ENCODE measurements at regions not wholly inside any gene's neighbourhood (a gene's known extent, or its start where the extent isn't known, plus 50 kb on each side); places are given as distances from the start of the nearest gene placed in this dataset.
A peak's percentile ranks its signal among the peaks of the same experiment; 100 is the strongest.

GRCh38 chr18:45352874-45353273 lies 262.4 kb upstream of the SLC14A2 start:
- TF ChIP-seq JUND (IDR thresholded peaks at IDR 0.05; ENCODE audit: low read depth), result no peak
- no peak for DNase-seq (ENCODE audit: low read depth in 1 of 2, low spot score in 1 of 2)
- in situ Hi-C loops (cut with HindIII; ENCODE audit: low pct_unique_long_range_greater_than_20kb, low sequenced_read_pairs), result no loop called here

DNA sequence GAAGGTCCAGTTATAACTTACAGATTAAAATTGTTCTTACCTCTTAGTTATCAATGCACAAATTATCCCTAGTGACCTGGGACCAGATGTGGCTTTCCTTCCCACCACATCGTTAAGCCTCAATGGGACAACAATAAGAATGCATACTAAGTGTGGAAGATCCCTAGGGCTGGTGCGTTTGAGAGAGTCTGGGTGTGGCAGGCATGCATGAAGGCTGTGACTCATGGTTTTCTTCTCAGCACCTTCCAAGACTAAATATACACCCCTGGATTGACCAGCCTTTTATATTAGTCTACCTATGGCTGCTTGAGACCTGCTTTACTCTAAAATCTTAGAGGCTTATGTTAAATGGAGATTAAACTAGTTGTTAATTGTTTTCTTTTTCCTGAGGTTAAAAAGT lies 261.7 kb upstream of the SLC14A2 start:
- in situ Hi-C loops (cut with HindIII; ENCODE audit: low pct_unique_long_range_greater_than_20kb, low sequenced_read_pairs), result no loop called here
- DNase-seq (ENCODE audit: low read depth in 1 of 2, low spot score in 1 of 2), result no peak
- no peak for TF ChIP-seq JUND (IDR thresholded peaks at IDR 0.05; ENCODE audit: low read depth)

GRCh38 chr18:45355944-45356520 lies 259.2 kb upstream of the SLC14A2 start:
- in situ Hi-C loops (cut with HindIII; ENCODE audit: low pct_unique_long_range_greater_than_20kb, low sequenced_read_pairs), result no loop called here
- TF ChIP-seq JUND (IDR thresholded peaks at IDR 0.05; ENCODE audit: low read depth), result no peak
- DNase-seq (ENCODE audit: low read depth in 1 of 2, low spot score in 1 of 2), result no peak

GRCh38 chr18:45357686-45358470 lies 257.4 kb upstream of the SLC14A2 start:
- in situ Hi-C loops (cut with HindIII; ENCODE audit: low pct_unique_long_range_greater_than_20kb, low sequenced_read_pairs), result no loop called here
- DNase-seq (ENCODE audit: low read depth in 1 of 2, low spot score in 1 of 2), result no peak
- TF ChIP-seq JUND (IDR thresholded peaks at IDR 0.05; ENCODE audit: low read depth), result no peak

DNA sequence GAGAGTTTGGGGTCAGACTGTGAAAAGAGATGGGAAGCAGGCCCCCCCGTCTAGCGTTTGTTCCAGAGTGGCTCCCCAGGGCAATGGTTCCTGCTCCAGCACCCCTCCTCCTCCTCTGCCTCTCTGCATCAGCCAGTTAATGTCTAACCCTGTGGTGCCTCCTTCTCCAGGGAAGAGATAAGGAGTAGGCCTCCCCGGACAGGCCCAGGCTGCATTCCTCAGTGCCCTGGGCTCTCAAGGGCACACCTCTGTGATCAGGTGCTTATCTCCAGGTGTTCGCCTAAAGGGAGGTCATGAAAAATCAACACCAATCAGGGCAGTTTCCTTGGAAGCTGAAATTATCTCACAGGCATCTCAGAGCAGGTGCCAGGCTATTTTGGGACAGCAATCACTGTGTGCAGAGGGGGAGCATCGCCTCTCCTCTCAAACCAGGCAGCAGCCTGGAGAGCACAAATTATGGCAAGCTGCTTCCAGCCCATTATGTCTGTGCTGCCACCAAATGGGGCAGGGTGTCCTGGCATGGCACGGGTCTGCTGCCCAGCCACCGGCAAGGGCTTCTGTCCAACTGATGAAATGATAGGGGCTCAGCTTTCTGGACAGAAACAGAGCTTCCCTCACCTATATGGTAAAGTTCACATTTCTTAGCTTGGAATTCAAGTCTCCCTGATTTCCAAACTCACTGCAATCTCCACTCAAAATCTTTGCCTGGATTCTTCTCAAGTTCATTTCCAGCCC lies 255.8 kb upstream of the SLC14A2 start:
- TF ChIP-seq JUND (IDR thresholded peaks at IDR 0.05; ENCODE audit: low read depth), result no peak
- DNase-seq (ENCODE audit: low read depth in 1 of 2, low spot score in 1 of 2), result peak in 1 of 2 experiments; percentile 76
- in situ Hi-C loops (cut with HindIII; ENCODE audit: low pct_unique_long_range_greater_than_20kb, low sequenced_read_pairs), result no loop called here

DNA sequence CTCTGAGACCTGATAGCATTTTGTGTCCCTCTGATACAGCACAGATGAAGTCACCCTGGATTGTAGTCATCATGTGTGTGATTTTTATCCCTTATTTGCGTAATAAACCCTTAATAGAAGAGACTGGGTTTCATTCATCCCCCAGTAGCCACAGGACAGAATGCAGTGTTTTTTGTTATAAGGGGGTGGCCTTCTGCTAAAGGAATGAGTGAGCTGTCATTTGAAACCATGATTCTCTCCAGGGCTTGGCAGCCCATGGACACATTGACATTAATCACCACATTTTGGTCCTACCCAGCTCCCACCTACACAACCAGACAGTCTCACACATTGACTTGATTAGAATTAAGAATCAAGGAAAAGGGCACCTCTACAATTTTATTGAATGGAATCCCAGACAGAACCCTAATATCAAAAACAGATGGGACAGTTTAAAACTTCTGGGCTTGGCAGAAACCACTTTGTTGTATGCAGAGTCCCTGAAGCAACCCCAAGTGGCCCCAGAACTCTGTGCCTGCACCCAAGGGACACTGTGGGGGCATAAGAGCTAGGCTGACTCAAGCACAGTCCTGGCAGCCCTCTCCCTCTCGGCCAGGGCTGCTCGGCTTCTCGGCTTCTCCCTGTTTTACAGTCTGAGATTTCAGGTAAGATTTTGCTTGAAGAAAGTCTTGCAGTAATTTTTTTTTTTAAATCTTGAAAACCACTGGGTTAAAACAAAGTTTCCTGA lies 254.0 kb upstream of the SLC14A2 start:
- in situ Hi-C loops (cut with HindIII; ENCODE audit: low pct_unique_long_range_greater_than_20kb, low sequenced_read_pairs), result no loop called here
- TF ChIP-seq JUND (IDR thresholded peaks at IDR 0.05; ENCODE audit: low read depth), result no peak
- no peak for DNase-seq (ENCODE audit: low read depth in 1 of 2, low spot score in 1 of 2)

GRCh38 chr18:45363196-45363595 lies 252.1 kb upstream of the SLC14A2 start:
- no peak for TF ChIP-seq JUND (IDR thresholded peaks at IDR 0.05; ENCODE audit: low read depth)
- in situ Hi-C loops (cut with HindIII; ENCODE audit: low pct_unique_long_range_greater_than_20kb, low sequenced_read_pairs), result no loop called here
- no peak for DNase-seq (ENCODE audit: low read depth in 1 of 2, low spot score in 1 of 2)

GRCh38 chr18:45365835-45366234 lies 249.4 kb upstream of the SLC14A2 start:
- in situ Hi-C loops (cut with HindIII; ENCODE audit: low pct_unique_long_range_greater_than_20kb, low sequenced_read_pairs), result no loop called here
- no peak for TF ChIP-seq JUND (IDR thresholded peaks at IDR 0.05; ENCODE audit: low read depth)
- DNase-seq (ENCODE audit: low read depth in 1 of 2, low spot score in 1 of 2), result no peak

GRCh38 chr18:45370255-45371010 lies 244.8 kb upstream of the SLC14A2 start:
- in situ Hi-C loops (cut with HindIII; ENCODE audit: low pct_unique_long_range_greater_than_20kb, low sequenced_read_pairs), result no loop called here
- DNase-seq (ENCODE audit: low read depth in 1 of 2, low spot score in 1 of 2), result no peak
- no peak for TF ChIP-seq JUND (IDR thresholded peaks at IDR 0.05; ENCODE audit: low read depth)

- TF ChIP-seq JUND (IDR thresholded peaks at IDR 0.05; ENCODE audit: low read depth), result no peak
- in situ Hi-C loops (cut with HindIII; ENCODE audit: low pct_unique_long_range_greater_than_20kb, low sequenced_read_pairs), result no loop called here
- DNase-seq (ENCODE audit: low read depth in 1 of 2, low spot score in 1 of 2), result no peak
These were observed 241.9 kb upstream of the SLC14A2 start for GRCh38 chr18:45373286-45373880.

DNA sequence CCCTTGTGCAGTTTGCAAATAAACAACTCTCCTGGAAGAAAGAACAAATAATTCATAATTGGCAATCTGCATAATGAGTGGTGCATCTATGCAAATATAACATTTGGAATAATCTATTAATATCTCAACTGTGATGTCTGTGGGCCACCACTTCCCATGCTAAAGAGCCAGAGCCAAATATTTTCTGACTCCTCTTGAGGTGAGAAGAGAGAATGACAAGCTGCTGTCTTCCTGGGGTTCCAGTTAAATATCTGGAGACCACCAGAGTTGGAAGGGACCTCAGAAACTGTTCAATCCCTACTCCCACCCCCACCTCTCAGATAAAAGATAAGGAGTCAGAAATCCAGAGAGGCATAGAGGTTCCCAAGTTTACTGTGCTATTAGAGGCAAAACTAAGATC lies 241.0 kb upstream of the SLC14A2 start:
- in situ Hi-C loops (cut with HindIII; ENCODE audit: low pct_unique_long_range_greater_than_20kb, low sequenced_read_pairs), result no loop called here
- no peak for TF ChIP-seq JUND (IDR thresholded peaks at IDR 0.05; ENCODE audit: low read depth)
- DNase-seq (ENCODE audit: low read depth in 1 of 2, low spot score in 1 of 2), result no peak

Data from T47D (cell line).